Activated naive CD4-positive, alpha-beta T cell treated with anti-CD3 and anti-CD28 coated beads, Interleukin-2, amount 50 U/mL, for 72 hours (primary cell): ENCODE measurements at regions not wholly inside any gene's neighbourhood (a gene's known extent, or its start where the extent isn't known, plus 50 kb on each side); places are given as distances from the start of the nearest gene placed in this dataset.

ENCODE experiments used
- ATAC-seq, 2 donors: fragments of 150-1000 bp; cut with Tn5 transposase; 2 replicates each; pipeline ENCODE4 v1.10.0; 2021; ENCODE audit warnings: mild to moderate bottlenecking in 2 of 2, moderate library complexity in 2 of 2
- DNase-seq, 2 donors: peaks; one replicate each; pipeline ENCODE4 v3.0.0; 2021 to 2022; ENCODE audit warnings: low spot score in 2 of 2
- H3K27ac Mint-ChIP-seq, 2 donors: one replicate each; pipeline ENCODE4 v1.8.0; 2022; ENCODE audit warnings: mild to moderate bottlenecking in 2 of 2, mixed read lengths in 2 of 2
- H3K36me3 Mint-ChIP-seq, 2 donors: one replicate each; pipeline ENCODE4 v1.8.0; 2022; ENCODE audit warnings: mixed read lengths in 2 of 2
- H3K9me3 Mint-ChIP-seq, 2 donors: one replicate each; pipeline ENCODE4 v1.8.0; 2022; ENCODE audit warnings: mixed read lengths in 2 of 2

- ATAC-seq: no peak
These were observed 246.4 kb upstream of the PWP1 start for GRCh38 chr12:107439026-107439738.

GRCh38 chr12:107440606-107441005 lies 245.0 kb upstream of the PWP1 start:
- Mint-ChIP-seq H3K9me3 (no peaks in the 10 kb centered on the region), H3K27ac (peak overlapping the region; percentile 21 to 68), H3K36me3 (peaks cover 0 to 5% of the 10 kb centered on the region in 2 donors)
- DNase-seq (no peak), ATAC-seq (no peak)

More at GRCh38 chr12:107439026-107439738, 246.4 kb upstream of the PWP1 start:
- Mint-ChIP-seq H3K36me3 (peaks cover 0 to 5% of the 10 kb centered on the region in 2 donors), H3K27ac (peak overlapping the region in 1 of 2 donors; percentile 72), H3K9me3 (no peaks in the 10 kb centered on the region)
- no peak for DNase-seq

- Mint-ChIP-seq H3K36me3 (peaks cover 0 to 5% of the 10 kb centered on the region in 2 donors), H3K9me3 (no peaks in the 10 kb centered on the region), H3K27ac (peak overlapping the region in 1 of 2 donors; percentile 48)
- peak in 1 of 2 donors; percentile 66 for ATAC-seq
- DNase-seq: no peak
These were observed 243.8 kb upstream of the PWP1 start for GRCh38 chr12:107441665-107442300.

GRCh38 chr12:107442326-107442987 lies 243.1 kb upstream of the PWP1 start:
- Mint-ChIP-seq H3K9me3 (no peaks in the 10 kb centered on the region), H3K36me3 (peaks cover 0 to 5% of the 10 kb centered on the region in 2 donors), H3K27ac (peak overlapping the region in 1 of 2 donors; percentile 48)
- DNase-seq (no peak), ATAC-seq (no peak)

GRCh38 chr12:107443320-107444090 lies 242.1 kb upstream of the PWP1 start:
- Mint-ChIP-seq H3K9me3 (no peaks in the 10 kb centered on the region), H3K36me3 (peaks cover 5 to 6% of the 10 kb centered on the region in 2 donors), H3K27ac (peak overlapping the region in 1 of 2 donors; percentile 11)
- ATAC-seq (no peak), DNase-seq (no peak)

- H3K27ac Mint-ChIP-seq: no peak overlapping the region
- DNase-seq (no peak), ATAC-seq (no peak)
- no peaks in the 10 kb centered on the region for H3K9me3 Mint-ChIP-seq
- peaks cover 5 to 6% of the 10 kb centered on the region in 2 donors for H3K36me3 Mint-ChIP-seq
These were observed 240.8 kb upstream of the PWP1 start for GRCh38 chr12:107444771-107445170.

GRCh38 chr12:107446476-107446875 lies 239.1 kb upstream of the PWP1 start:
- DNase-seq (no peak), ATAC-seq (no peak)
- Mint-ChIP-seq H3K9me3 (peaks cover 0 to under 1% of the 10 kb centered on the region in 2 donors), H3K27ac (no peak overlapping the region), H3K36me3 (peaks cover 5 to 6% of the 10 kb centered on the region in 2 donors)

- peaks cover 3 to 6% of the 10 kb centered on the region in 2 donors for H3K9me3 Mint-ChIP-seq
- DNase-seq: no peak
- H3K36me3 Mint-ChIP-seq: peaks cover 5 to 6% of the 10 kb centered on the region in 2 donors
- no peak for ATAC-seq
- H3K27ac Mint-ChIP-seq: no peak overlapping the region
These were observed 238.3 kb upstream of the PWP1 start for GRCh38 chr12:107447336-107447735.

- no peak for DNase-seq
These were observed 237.4 kb upstream of the PWP1 start for GRCh38 chr12:107448198-107448597.

GRCh38 chr12:107449891-107450290 lies 235.7 kb upstream of the PWP1 start:
- DNase-seq: no peak
- ATAC-seq: no peak
- Mint-ChIP-seq H3K27ac (no peak overlapping the region), H3K9me3 (peaks cover 6 to 8% of the 10 kb centered on the region in 2 donors), H3K36me3 (peaks cover 6% of the 10 kb centered on the region in 2 donors)

More at GRCh38 chr12:107448198-107448597, 237.4 kb upstream of the PWP1 start:
- no peak for ATAC-seq
- Mint-ChIP-seq H3K27ac (peak overlapping the region in 1 of 2 donors; percentile 70), H3K36me3 (peaks cover 6 to 8% of the 10 kb centered on the region in 2 donors), H3K9me3 (peaks cover 6 to 8% of the 10 kb centered on the region in 2 donors)

GRCh38 chr12:107450541-107450940 lies 235.1 kb upstream of the PWP1 start:
- DNase-seq (no peak), ATAC-seq (no peak)
- H3K36me3 Mint-ChIP-seq: peaks cover 6% of the 10 kb centered on the region in 2 donors
- H3K9me3 Mint-ChIP-seq: peaks cover 6 to 8% of the 10 kb centered on the region in 2 donors
- H3K27ac Mint-ChIP-seq: no peak overlapping the region

- H3K27ac Mint-ChIP-seq: no peak overlapping the region
- DNase-seq (no peak), ATAC-seq (no peak)
- peaks cover 6% of the 10 kb centered on the region in 2 donors for H3K36me3 Mint-ChIP-seq
- peaks cover 6 to 8% of the 10 kb centered on the region in 2 donors for H3K9me3 Mint-ChIP-seq
These were observed 234.4 kb upstream of the PWP1 start for GRCh38 chr12:107451246-107451645.

GRCh38 chr12:107454109-107454830 lies 231.3 kb upstream of the PWP1 start:
- Mint-ChIP-seq H3K27ac (no peak overlapping the region), H3K36me3 (peaks cover 0 to 6% of the 10 kb centered on the region in 2 donors), H3K9me3 (peaks cover 6 to 8% of the 10 kb centered on the region in 2 donors)
- ATAC-seq (no peak), DNase-seq (no peak)

- DNase-seq (no peak), ATAC-seq (no peak)
- no peak overlapping the region for H3K27ac Mint-ChIP-seq
- peaks cover 3 to 4% of the 10 kb centered on the region in 2 donors for H3K9me3 Mint-ChIP-seq
- peaks cover 0 to 6% of the 10 kb centered on the region in 2 donors for H3K36me3 Mint-ChIP-seq
These were observed 228.2 kb upstream of the PWP1 start for GRCh38 chr12:107457362-107457935.

GRCh38 chr12:107458163-107458562 lies 227.4 kb upstream of the PWP1 start:
- ATAC-seq (no peak), DNase-seq (no peak)
- Mint-ChIP-seq H3K36me3 (no peaks in the 10 kb centered on the region), H3K27ac (no peak overlapping the region), H3K9me3 (peaks cover 0 to 3% of the 10 kb centered on the region in 2 donors)
